Neural crest cell (in vitro differentiated cells): ENCODE measurements at regions not wholly inside any gene's neighbourhood (a gene's known extent, or its start where the extent isn't known, plus 50 kb on each side); places are given as distances from the start of the nearest gene placed in this dataset.
"Not testable (repeated sequence)": the region's sequence is repeated elsewhere in the genome, so short reads cannot be mapped to it uniquely, and the experiment has no call there.

Experiments used
- DNase-seq: peaks from one replicate; pipeline ENCODE4 v3.0.0; 2021; ENCODE audit warnings: low read depth, mixed read lengths, low spot score
- H3K27ac Mint-ChIP-seq: one replicate; pipeline ENCODE4 v1.8.0; 2021; ENCODE audit warnings: mild to moderate bottlenecking, mixed read lengths; ENCODE audit not compliant: unreplicated experiment
- H3K27me3 Mint-ChIP-seq: 2 replicates; pipeline ENCODE4 v1.8.0; 2021; ENCODE audit warnings: low read depth, mild to moderate bottlenecking, mixed read lengths
- H3K36me3 Mint-ChIP-seq: 2 replicates; pipeline ENCODE4 v1.8.0; 2021; ENCODE audit warnings: low read depth, mild to moderate bottlenecking, mixed read lengths
- H3K4me1 Mint-ChIP-seq: 2 replicates; pipeline ENCODE4 v1.8.0; 2021; ENCODE audit warnings: mixed read lengths
- H3K4me3 Mint-ChIP-seq: one replicate; pipeline ENCODE4 v1.8.0; 2021; ENCODE audit warnings: mild to moderate bottlenecking, mixed read lengths
- H3K9me3 Mint-ChIP-seq: 2 replicates; pipeline ENCODE4 v1.8.0; 2021; ENCODE audit warnings: mixed read lengths
- TF ChIP-seq, protein P1 (sequence below): fragments of 200-600 bp; sonication (generic); conservative IDR thresholded peaks from 2 replicates; pipeline ENCODE4 v1.5.0; 2021; ENCODE audit warnings: antibody characterized with exemption, mild to moderate bottlenecking

GRCh38 chr10:42149722-42150427, 488.5 kb downstream of the ZNF33B start:
- Mint-ChIP-seq H3K27ac (no peak overlapping the region), H3K9me3 (peaks cover 11% of the 10 kb centered on the region)
- no peak for DNase-seq

GRCh38 chr10:42149027-42149700, 489.2 kb downstream of the ZNF33B start:
- no peak overlapping the region for H3K4me3 Mint-ChIP-seq
- H3K27me3 Mint-ChIP-seq = no peaks in the 10 kb centered on the region
- H3K9me3 Mint-ChIP-seq = peaks cover 9% of the 10 kb centered on the region
- TF ChIP-seq, protein P1, sequence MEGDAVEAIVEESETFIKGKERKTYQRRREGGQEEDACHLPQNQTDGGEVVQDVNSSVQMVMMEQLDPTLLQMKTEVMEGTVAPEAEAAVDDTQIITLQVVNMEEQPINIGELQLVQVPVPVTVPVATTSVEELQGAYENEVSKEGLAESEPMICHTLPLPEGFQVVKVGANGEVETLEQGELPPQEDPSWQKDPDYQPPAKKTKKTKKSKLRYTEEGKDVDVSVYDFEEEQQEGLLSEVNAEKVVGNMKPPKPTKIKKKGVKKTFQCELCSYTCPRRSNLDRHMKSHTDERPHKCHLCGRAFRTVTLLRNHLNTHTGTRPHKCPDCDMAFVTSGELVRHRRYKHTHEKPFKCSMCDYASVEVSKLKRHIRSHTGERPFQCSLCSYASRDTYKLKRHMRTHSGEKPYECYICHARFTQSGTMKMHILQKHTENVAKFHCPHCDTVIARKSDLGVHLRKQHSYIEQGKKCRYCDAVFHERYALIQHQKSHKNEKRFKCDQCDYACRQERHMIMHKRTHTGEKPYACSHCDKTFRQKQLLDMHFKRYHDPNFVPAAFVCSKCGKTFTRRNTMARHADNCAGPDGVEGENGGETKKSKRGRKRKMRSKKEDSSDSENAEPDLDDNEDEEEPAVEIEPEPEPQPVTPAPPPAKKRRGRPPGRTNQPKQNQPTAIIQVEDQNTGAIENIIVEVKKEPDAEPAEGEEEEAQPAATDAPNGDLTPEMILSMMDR = no peak
- H3K27ac Mint-ChIP-seq = no peak overlapping the region
- peaks cover 16% of the 10 kb centered on the region for H3K36me3 Mint-ChIP-seq
- H3K4me1 Mint-ChIP-seq = no peaks in the 10 kb centered on the region
- no peak for DNase-seq

More at GRCh38 chr10:42149722-42150427, 488.5 kb downstream of the ZNF33B start:
- no peaks in the 10 kb centered on the region for H3K4me1 Mint-ChIP-seq
- H3K27me3 Mint-ChIP-seq = no peaks in the 10 kb centered on the region
- TF ChIP-seq, protein P1 = no peak
- H3K36me3 Mint-ChIP-seq = peaks cover 19% of the 10 kb centered on the region
- no peak overlapping the region for H3K4me3 Mint-ChIP-seq

GRCh38 chr10:42146165-42146564, 492.2 kb downstream of the ZNF33B start:
- not testable (repeated sequence) for H3K4me1 Mint-ChIP-seq, H3K27ac Mint-ChIP-seq, H3K4me3 Mint-ChIP-seq, H3K27me3 Mint-ChIP-seq, DNase-seq
- Mint-ChIP-seq H3K9me3 (peaks cover 14% of the 10 kb centered on the region), H3K36me3 (peaks cover 21% of the 10 kb centered on the region)

DNA sequence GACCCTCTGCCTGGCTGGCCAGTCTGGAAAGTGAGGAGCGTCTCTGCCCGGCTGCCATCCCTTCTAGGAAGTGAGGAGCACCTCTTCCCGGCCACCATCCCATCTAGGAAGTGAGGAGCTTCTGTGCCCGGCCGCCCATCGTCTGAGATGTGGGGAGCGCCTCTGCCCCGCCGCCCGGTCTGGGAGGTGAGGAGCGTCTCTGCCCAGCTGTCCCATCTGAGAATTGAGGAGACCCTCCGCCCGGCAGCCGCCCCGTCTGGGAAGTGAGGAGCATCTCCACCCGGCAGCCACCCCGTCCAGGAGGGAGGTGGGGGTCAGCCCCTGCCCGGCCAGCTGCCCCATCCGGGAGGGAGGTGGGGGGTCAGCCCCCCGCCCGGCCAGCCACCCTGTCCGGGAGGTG, 500.3 kb downstream of the ZNF33B start:
- H3K27me3 Mint-ChIP-seq, H3K9me3 Mint-ChIP-seq, H3K4me1 Mint-ChIP-seq, DNase-seq, H3K36me3 Mint-ChIP-seq, H3K4me3 Mint-ChIP-seq, H3K27ac Mint-ChIP-seq: not testable (repeated sequence)

DNA sequence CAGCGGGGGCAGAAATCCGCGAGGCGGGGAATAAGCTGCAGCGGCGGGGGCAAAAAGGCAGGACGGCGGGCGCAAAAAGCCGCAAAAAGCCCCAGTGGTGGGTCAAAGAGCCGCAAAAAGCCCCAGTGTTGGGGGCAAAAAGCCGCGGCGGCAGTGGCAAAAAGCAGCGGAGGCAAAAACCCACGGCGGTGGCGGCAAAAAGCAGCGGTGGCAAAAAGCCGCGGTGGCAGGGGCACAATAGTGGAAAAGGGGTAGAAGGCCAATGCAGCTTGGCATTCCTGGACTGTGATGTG, 525.3 kb downstream of the ZNF33B start:
- Mint-ChIP-seq H3K36me3 (peaks cover 8% of the 10 kb centered on the region), H3K27ac (no peak overlapping the region), H3K4me3 (no peak overlapping the region), H3K27me3 (no peaks in the 10 kb centered on the region), H3K4me1 (no peaks in the 10 kb centered on the region), H3K9me3 (peaks cover 6% of the 10 kb centered on the region)
- DNase-seq = no peak
- TF ChIP-seq, protein P1 = no peak

GRCh38 chr10:42112331-42113157, 525.8 kb downstream of the ZNF33B start:
- Mint-ChIP-seq H3K36me3 (peaks cover 8% of the 10 kb centered on the region), H3K27me3 (no peaks in the 10 kb centered on the region), H3K4me3 (no peak overlapping the region), H3K4me1 (no peaks in the 10 kb centered on the region), H3K9me3 (peaks cover 6% of the 10 kb centered on the region), H3K27ac (no peak overlapping the region)
- no peak for DNase-seq
- TF ChIP-seq, protein P1 = no peak
